HEK293 (cell line): ENCODE measurements at regions not wholly inside any gene's neighbourhood (a gene's known extent, or its start where the extent isn't known, plus 50 kb on each side); places are given as distances from the start of the nearest gene placed in this dataset.

Experiments used
- CTCF ChIA-PET: fragments of 350-600 bp; formaldehyde crosslinking; extraction: SDS; loops from one replicate; lab custom pipeline; 2021; ENCODE audit warnings: antibody characterized with exemption; lab: Yijun Ruan, JAX
- POLR2A ChIA-PET: fragments of 300-600 bp; formaldehyde crosslinking; extraction: SDS; loops from one replicate; lab custom pipeline; 2020; ENCODE audit warnings: antibody characterized with exemption, inconsistent platforms; lab: Yijun Ruan, JAX
- H3K27ac ChIP-seq: fragments of 200-500 bp; sonication (Bioruptor generic); 2 replicates; pipeline ENCODE4 v1.5.1; 2014; ENCODE audit warnings: low read depth, low read length, control low read depth, inconsistent platforms; ENCODE audit errors: extremely low read depth
- H3K36me3 ChIP-seq, 2 experiments: fragments of 200-500 bp in 1 of 2; sonication (Bioruptor generic) in 1 of 2; 1 replicate in 1 of 2; 2 replicates in 1 of 2; pipeline ENCODE4 v1.5.1; 2014 to 2017; ENCODE audit warnings: inconsistent platforms in 2 of 2, low read length in 2 of 2; ENCODE audit not compliant: control insufficient read depth in 2 of 2, insufficient read depth in 1 of 2
- H3K4me1 ChIP-seq: fragments of 200-500 bp; sonication (Bioruptor generic); 2 replicates; pipeline ENCODE4 v1.5.1; 2014; ENCODE audit warnings: mild to moderate bottlenecking, low read length, inconsistent platforms; ENCODE audit not compliant: control insufficient read depth, insufficient read depth
- H3K4me3 ChIP-seq: 2 replicates; pipeline ENCODE4 v1.5.1; 2011; ENCODE audit warnings: low read depth, mild to moderate bottlenecking, control low read depth, low read length, moderate library complexity
- H3K9me3 ChIP-seq: fragments of 200-500 bp; sonication (Bioruptor generic); 2 replicates; pipeline ENCODE4 v1.5.1; 2014; ENCODE audit warnings: low read depth, low read length, inconsistent platforms; ENCODE audit not compliant: control insufficient read depth, insufficient read depth
- GLIS1 ChIP-seq: fragments of 450-650 bp; formaldehyde crosslinking; IDR thresholded peaks from 2 replicates; pipeline ENCODE4 v1.5.1; 2016; ENCODE audit warnings: missing biosample characterization, missing genetic modification characterization
- HOXA7 ChIP-seq: sonication (generic); formaldehyde crosslinking; IDR thresholded peaks from 2 replicates; pipeline ENCODE4 v1.8.1; 2022; ENCODE audit warnings: missing genetic modification reagents, borderline replicate concordance
- HOXC10 ChIP-seq: sonication (generic); formaldehyde crosslinking; IDR thresholded peaks from 2 replicates; pipeline ENCODE4 v1.8.1; 2023; ENCODE audit warnings: mild to moderate bottlenecking, missing genetic modification reagents
- KLF1 ChIP-seq: fragments of 450-650 bp; formaldehyde crosslinking; IDR thresholded peaks from 2 replicates; pipeline ENCODE4 v1.5.1; 2016; ENCODE audit warnings: missing biosample characterization, missing genetic modification characterization
- PATZ1 ChIP-seq: fragments of 450-650 bp; formaldehyde crosslinking; IDR thresholded peaks from 2 replicates; pipeline ENCODE4 v1.5.1; 2016; ENCODE audit warnings: missing biosample characterization, missing genetic modification characterization
- PRDM10 ChIP-seq: fragments of 450-650 bp; formaldehyde crosslinking; IDR thresholded peaks from 2 replicates; pipeline ENCODE4 v1.5.1; 2016; ENCODE audit warnings: missing biosample characterization, missing genetic modification characterization
- REPIN1 ChIP-seq: fragments of 450-650 bp; formaldehyde crosslinking; IDR thresholded peaks from 2 replicates; pipeline ENCODE4 v1.5.1; 2017; ENCODE audit warnings: missing biosample characterization, missing genetic modification characterization, low read depth
- SCRT2 ChIP-seq: fragments of 450-650 bp; formaldehyde crosslinking; IDR thresholded peaks from 2 replicates; pipeline ENCODE4 v1.5.1; 2016; ENCODE audit warnings: missing biosample characterization, missing genetic modification characterization
- TRIM28 ChIP-seq: IDR thresholded peaks from 2 replicates; pipeline ENCODE4 v1.6.1; 2011; ENCODE audit warnings: low read length, control low read depth, borderline replicate concordance
- ZBTB20 ChIP-seq: fragments of 450-650 bp; formaldehyde crosslinking; IDR thresholded peaks from 2 replicates; pipeline ENCODE4 v1.5.1; 2016; ENCODE audit warnings: missing biosample characterization, missing genetic modification characterization
- ZBTB7A ChIP-seq: fragments of 450-650 bp; formaldehyde crosslinking; IDR thresholded peaks from 2 replicates; pipeline ENCODE4 v1.5.1; 2016; ENCODE audit warnings: low read depth, missing biosample characterization, missing genetic modification characterization
- ZNF132 ChIP-seq: fragments of 450-650 bp; formaldehyde crosslinking; IDR thresholded peaks from 2 replicates; pipeline ENCODE4 v1.5.1; 2017; ENCODE audit warnings: missing biosample characterization, missing genetic modification characterization, borderline replicate concordance
- ZNF140 ChIP-seq: fragments of 450-650 bp; formaldehyde crosslinking; IDR thresholded peaks from 2 replicates; pipeline ENCODE4 v1.5.1; 2016; ENCODE audit warnings: missing biosample characterization, missing genetic modification characterization
- ZNF184 ChIP-seq: fragments of 450-650 bp; IDR thresholded peaks from 2 replicates; pipeline ENCODE4 v1.5.1; 2018; ENCODE audit warnings: missing biosample characterization, mild to moderate bottlenecking, missing genetic modification characterization
- ZNF239 ChIP-seq: fragments of 450-650 bp; formaldehyde crosslinking; IDR thresholded peaks from 2 replicates; pipeline ENCODE4 v1.5.1; 2016; ENCODE audit warnings: missing biosample characterization, missing genetic modification characterization
- ZNF324 ChIP-seq: fragments of 450-650 bp; formaldehyde crosslinking; IDR thresholded peaks from 2 replicates; pipeline ENCODE4 v1.5.1; 2016; ENCODE audit warnings: missing biosample characterization, missing genetic modification characterization
- ZNF362 ChIP-seq: fragments of 450-650 bp; formaldehyde crosslinking; IDR thresholded peaks from 2 replicates; pipeline ENCODE4 v1.5.1; 2016; ENCODE audit warnings: missing biosample characterization, missing genetic modification characterization
- ZNF555 ChIP-seq: fragments of 450-650 bp; formaldehyde crosslinking; conservative IDR thresholded peaks from 2 replicates; pipeline ENCODE4 v1.5.1; 2017; ENCODE audit warnings: missing biosample characterization, mild to moderate bottlenecking, missing genetic modification characterization, inconsistent platforms
- ZNF561 ChIP-seq: fragments of 450-650 bp; IDR thresholded peaks from 2 replicates; pipeline ENCODE4 v1.5.1; 2018; ENCODE audit warnings: missing biosample characterization, missing genetic modification characterization, borderline replicate concordance
- ZNF660 ChIP-seq: fragments of 450-650 bp; IDR thresholded peaks from 2 replicates; pipeline ENCODE4 v1.5.1; 2018; ENCODE audit warnings: missing biosample characterization, mild to moderate bottlenecking, missing genetic modification characterization
- ZNF677 ChIP-seq: fragments of 450-650 bp; IDR thresholded peaks from 2 replicates; pipeline ENCODE4 v1.5.0; 2018; ENCODE audit warnings: missing biosample characterization, mild to moderate bottlenecking, missing genetic modification characterization, moderate library complexity
- ZNF692 ChIP-seq: fragments of 450-650 bp; formaldehyde crosslinking; IDR thresholded peaks from 2 replicates; pipeline ENCODE4 v1.5.1; 2016; ENCODE audit warnings: missing biosample characterization, missing genetic modification characterization
- ZNF785 ChIP-seq: fragments of 450-650 bp; formaldehyde crosslinking; IDR thresholded peaks from 2 replicates; pipeline ENCODE4 v1.5.1; 2016; ENCODE audit warnings: missing biosample characterization, missing genetic modification characterization
- TF ChIP-seq, protein P1 (sequence below): fragments of 450-650 bp; formaldehyde crosslinking; IDR thresholded peaks from 2 replicates; pipeline ENCODE4 v1.5.0; 2017; ENCODE audit warnings: missing biosample characterization, missing genetic modification characterization, borderline replicate concordance
- TF ChIP-seq, protein P2 (sequence below): fragments of 450-650 bp; formaldehyde crosslinking; IDR thresholded peaks from 2 replicates; pipeline ENCODE4 v1.5.1; 2016; ENCODE audit warnings: missing biosample characterization, missing genetic modification characterization

DNA sequence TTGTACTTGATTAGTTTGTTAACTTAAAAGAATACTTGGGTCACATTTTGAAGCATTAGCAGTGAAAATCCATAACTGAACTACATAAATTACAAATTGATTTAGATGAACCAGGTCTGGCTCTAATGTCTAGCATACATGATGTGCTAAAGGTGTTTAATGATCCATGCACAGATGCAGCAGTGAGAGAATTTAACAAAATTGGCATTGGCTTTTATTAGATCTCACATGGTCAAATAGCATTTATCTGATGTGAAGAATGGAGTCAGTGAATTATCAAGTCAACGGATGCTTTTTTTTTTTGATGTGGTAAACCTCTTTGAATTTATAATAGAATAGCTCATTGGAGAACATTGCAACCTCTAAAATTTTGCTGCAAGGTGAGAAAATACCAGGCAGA lies 293.0 kb upstream of the POT1 start (continued):
- TF ChIP-seq PRDM10 (tag by site-specific recombination) (no peak), GLIS1 (tag by site-specific recombination) (no peak), ZNF140 (no peak), ZNF561 (no peak), HOXC10 (CRISPR knock-in tag) (no peak), HOXA7 (CRISPR knock-in tag) (no peak)
- TF ChIP-seq, protein P1, sequence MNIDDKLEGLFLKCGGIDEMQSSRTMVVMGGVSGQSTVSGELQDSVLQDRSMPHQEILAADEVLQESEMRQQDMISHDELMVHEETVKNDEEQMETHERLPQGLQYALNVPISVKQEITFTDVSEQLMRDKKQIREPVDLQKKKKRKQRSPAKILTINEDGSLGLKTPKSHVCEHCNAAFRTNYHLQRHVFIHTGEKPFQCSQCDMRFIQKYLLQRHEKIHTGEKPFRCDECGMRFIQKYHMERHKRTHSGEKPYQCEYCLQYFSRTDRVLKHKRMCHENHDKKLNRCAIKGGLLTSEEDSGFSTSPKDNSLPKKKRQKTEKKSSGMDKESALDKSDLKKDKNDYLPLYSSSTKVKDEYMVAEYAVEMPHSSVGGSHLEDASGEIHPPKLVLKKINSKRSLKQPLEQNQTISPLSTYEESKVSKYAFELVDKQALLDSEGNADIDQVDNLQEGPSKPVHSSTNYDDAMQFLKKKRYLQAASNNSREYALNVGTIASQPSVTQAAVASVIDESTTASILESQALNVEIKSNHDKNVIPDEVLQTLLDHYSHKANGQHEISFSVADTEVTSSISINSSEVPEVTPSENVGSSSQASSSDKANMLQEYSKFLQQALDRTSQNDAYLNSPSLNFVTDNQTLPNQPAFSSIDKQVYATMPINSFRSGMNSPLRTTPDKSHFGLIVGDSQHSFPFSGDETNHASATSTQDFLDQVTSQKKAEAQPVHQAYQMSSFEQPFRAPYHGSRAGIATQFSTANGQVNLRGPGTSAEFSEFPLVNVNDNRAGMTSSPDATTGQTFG (tag by site-specific recombination), result no peak
- TF ChIP-seq, protein P2, sequence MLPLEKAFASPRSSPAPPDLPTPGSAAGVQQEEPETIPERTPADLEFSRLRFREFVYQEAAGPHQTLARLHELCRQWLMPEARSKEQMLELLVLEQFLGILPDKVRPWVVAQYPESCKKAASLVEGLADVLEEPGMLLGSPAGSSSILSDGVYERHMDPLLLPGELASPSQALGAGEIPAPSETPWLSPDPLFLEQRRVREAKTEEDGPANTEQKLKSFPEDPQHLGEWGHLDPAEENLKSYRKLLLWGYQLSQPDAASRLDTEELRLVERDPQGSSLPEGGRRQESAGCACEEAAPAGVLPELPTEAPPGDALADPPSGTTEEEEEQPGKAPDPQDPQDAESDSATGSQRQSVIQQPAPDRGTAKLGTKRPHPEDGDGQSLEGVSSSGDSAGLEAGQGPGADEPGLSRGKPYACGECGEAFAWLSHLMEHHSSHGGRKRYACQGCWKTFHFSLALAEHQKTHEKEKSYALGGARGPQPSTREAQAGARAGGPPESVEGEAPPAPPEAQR (tag by site-specific recombination), result no peak
- TF ChIP-seq, all 188 proteins: peak for 0

DNA sequence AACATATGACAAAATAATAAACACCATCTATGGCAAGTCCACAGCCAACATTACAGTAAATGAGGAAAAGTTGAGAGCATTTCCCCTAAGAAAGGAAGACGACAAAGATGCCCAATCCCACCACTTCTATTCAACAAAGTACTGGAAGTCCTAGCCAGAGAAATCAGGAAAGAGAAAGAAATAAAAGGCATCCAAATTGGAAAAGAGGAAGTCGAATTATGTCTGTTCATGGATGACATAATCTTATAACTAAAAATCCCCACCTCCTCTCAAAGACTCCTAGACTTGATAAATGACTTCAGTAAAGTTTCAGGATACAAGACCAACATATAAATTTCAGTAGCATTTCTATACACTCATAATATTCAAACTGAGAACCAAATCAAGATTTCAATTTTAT lies 288.5 kb upstream of the POT1 start:
- no peaks in the 10 kb centered on the region for H3K9me3 ChIP-seq
- TF ChIP-seq ZBTB20 (tag by site-specific recombination), result no peak
- no peak for TF ChIP-seq ZNF660 (tag by site-specific recombination)
- no peak for TF ChIP-seq ZNF555 (tag by site-specific recombination)
- no peak for TF ChIP-seq ZNF184 (tag by site-specific recombination)
- TF ChIP-seq ZNF677 (tag by site-specific recombination), result no peak
- TF ChIP-seq ZNF324 (tag by site-specific recombination), result no peak
- TF ChIP-seq KLF1, result no peak
- TF ChIP-seq TRIM28, result no peak
- no peak for TF ChIP-seq REPIN1 (tag by site-specific recombination)
- no peak for TF ChIP-seq ZBTB7A (tag by site-specific recombination)
- no peak for TF ChIP-seq ZNF132 (tag by site-specific recombination)
- no peak for TF ChIP-seq SCRT2 (tag by site-specific recombination)
- TF ChIP-seq PATZ1, result no peak
- TF ChIP-seq ZNF362, result no peak
- TF ChIP-seq ZNF239 (tag by site-specific recombination), result no peak
- no peak for TF ChIP-seq ZNF785 (tag by site-specific recombination)
- no peak for TF ChIP-seq ZNF692
- no peak overlapping the region for H3K27ac ChIP-seq
- POLR2A ChIA-PET, result no interaction called here
- no peak overlapping the region for H3K4me3 ChIP-seq
- CTCF ChIA-PET, result no interaction called here
- H3K4me1 ChIP-seq, result no peaks in the 10 kb centered on the region
- H3K36me3 ChIP-seq, result no peaks in the 10 kb centered on the region
